ENCODE measurements at regions not wholly inside any gene's neighbourhood (a gene's known extent, or its start where the extent isn't known, plus 50 kb on each side); places are given as distances from the start of the nearest gene placed in this dataset.
A peak's percentile ranks its signal among the peaks of the same experiment; 100 is the strongest.

DNA sequence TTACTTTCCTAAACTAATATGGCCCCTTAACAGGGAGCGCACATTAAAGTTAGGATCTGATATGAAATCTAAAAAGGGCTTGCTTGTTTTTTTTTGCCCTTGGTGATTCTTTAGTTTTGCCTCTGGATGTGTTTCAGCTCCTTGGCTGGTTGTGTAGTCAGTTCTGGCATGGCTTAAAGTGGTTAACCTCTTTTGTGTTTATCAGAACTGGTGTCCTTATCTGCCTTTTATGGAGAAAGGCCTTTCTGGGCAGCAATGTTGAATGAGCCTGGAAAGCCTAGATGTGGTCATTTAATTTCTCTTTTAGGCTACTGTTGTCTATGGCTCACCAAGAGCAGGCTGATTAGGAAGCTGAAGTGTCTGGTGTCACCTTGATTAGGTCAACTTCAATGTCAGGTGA, 254.5 kb upstream of the ROPN1 start:
- Histone ChIP-seq H3K79me2 (ENCODE audit: insufficient read depth, low read length) (no peaks in the 10 kb centered on the region), H3K27ac (ENCODE audit: extremely low read length, insufficient read depth, low read length) (no peak overlapping the region), H3K36me3 (replicated peaks in 1 of 2; ENCODE audit: control insufficient read depth in 1 of 2, insufficient read depth in 2 of 2, low read length in 2 of 2) (no peaks in the 10 kb centered on the region), H3K9ac (ENCODE audit: insufficient read depth, low read depth, low read length) (no peak overlapping the region), H4K20me1 (ENCODE audit: insufficient read depth, low read length) (no peaks in the 10 kb centered on the region), H2AFZ (ENCODE audit: low read length) (no peak overlapping the region), H3K4me2 (ENCODE audit: low read depth, low read length) (no peak overlapping the region), H3K4me3 (replicated peaks in 1 of 3; ENCODE audit: insufficient read depth in 1 of 3, low read depth in 2 of 3, low read length in 3 of 3) (no peak overlapping the region), H3K9me3 (ENCODE audit: low read length) (no peaks in the 10 kb centered on the region), H3K4me1 (ENCODE audit: insufficient read depth, low read length) (no peaks in the 10 kb centered on the region), H3K27me3 (ENCODE audit: control insufficient read depth in 1 of 2, insufficient read depth in 2 of 2, low read length in 2 of 2) (peaks cover 0 to under 1% of the 10 kb centered on the region in 2 experiments; a peak in 2 of 5 replicates)
- CTCF ChIA-PET (ENCODE audit: low intra/inter-chr PET ratio, low total read pairs): no interaction called here
- POLR2A ChIA-PET: no interaction called here
- intact Hi-C loops (cut with micrococcal nuclease; ENCODE audit: unreplicated experiment) (loop anchor here (10.0 kb wide), 1 partner anchor 232 kb away; no protein-coding TSS in a partner anchor), in situ Hi-C loops (cut with HindIII; ENCODE audit: extremely low pct_ligation_motif_present, low pct_unique_long_range_greater_than_20kb) (no loop called here)
- WGBS (ENCODE audit: low lambda C conversion rate): 29% methylated on average over 1 of the region's 1 CpG
- no peak for FAIRE-seq
- no peak for DNase-seq (ENCODE audit: low spot score)
- no peak for ATAC-seq
- no peak for TF ChIP-seq KDM5B (CRISPR knock-in tag; IDR thresholded peaks at IDR 0.05; ENCODE audit: borderline replicate concordance)
- no peak for TF ChIP-seq NFYC (CRISPR knock-in tag; IDR thresholded peaks at IDR 0.05)
- no TSS peak for BruUV-seq (replicated peaks)

DNA sequence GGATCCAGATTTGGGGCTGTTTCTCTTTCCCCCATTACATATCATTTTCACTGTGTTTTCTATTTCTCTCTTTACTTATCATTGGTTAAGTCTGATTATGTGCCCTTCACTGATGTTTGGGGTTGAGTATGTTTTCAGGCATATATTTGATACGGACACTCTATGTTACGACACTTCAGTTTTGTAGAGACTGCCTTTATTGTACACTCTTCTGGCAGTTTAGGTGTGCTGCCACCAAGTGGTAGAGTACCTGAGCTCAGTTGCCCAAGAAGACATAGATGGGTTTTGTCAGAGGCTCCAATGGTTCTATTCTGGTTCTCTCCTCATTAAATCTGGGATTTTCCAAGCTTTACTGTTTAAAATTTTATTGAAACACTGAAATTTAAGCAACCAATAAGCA, 255.0 kb upstream of the ROPN1 start:
- DNase-seq (ENCODE audit: low spot score) (peak; percentile 43), FAIRE-seq (peak; percentile 64), ATAC-seq (peak; percentile 80)
- Histone ChIP-seq H3K27me3 (ENCODE audit: control insufficient read depth in 1 of 2, insufficient read depth in 2 of 2, low read length in 2 of 2) (peaks cover 0 to 4% of the 10 kb centered on the region in 2 experiments; a peak in 2 of 5 replicates), H3K9me3 (ENCODE audit: low read length) (no peaks in the 10 kb centered on the region), H3K79me2 (ENCODE audit: insufficient read depth, low read length) (no peaks in the 10 kb centered on the region), H2AFZ (ENCODE audit: low read length) (no peak overlapping the region), H3K27ac (ENCODE audit: extremely low read length, insufficient read depth, low read length) (no peak overlapping the region), H3K4me2 (ENCODE audit: low read depth, low read length) (no peak overlapping the region), H3K36me3 (replicated peaks in 1 of 2; ENCODE audit: control insufficient read depth in 1 of 2, insufficient read depth in 2 of 2, low read length in 2 of 2) (no peaks in the 10 kb centered on the region), H3K4me3 (replicated peaks in 1 of 3; ENCODE audit: insufficient read depth in 1 of 3, low read depth in 2 of 3, low read length in 3 of 3) (no peak overlapping the region), H3K4me1 (ENCODE audit: insufficient read depth, low read length) (no peaks in the 10 kb centered on the region), H3K9ac (ENCODE audit: insufficient read depth, low read depth, low read length) (no peak overlapping the region), H4K20me1 (ENCODE audit: insufficient read depth, low read length) (no peaks in the 10 kb centered on the region)
- ChIA-PET POLR2A (no interaction called here), CTCF (ENCODE audit: low intra/inter-chr PET ratio, low total read pairs) (no interaction called here)
- WGBS (ENCODE audit: low lambda C conversion rate): 34% methylated on average over 2 of the region's 2 CpGs
- intact Hi-C loops (cut with micrococcal nuclease; ENCODE audit: unreplicated experiment): loop anchor here (10.0 kb wide), 1 partner anchor 232 kb away; no protein-coding TSS in a partner anchor
- BruUV-seq (replicated peaks): no TSS peak
- in situ Hi-C loops (cut with HindIII; ENCODE audit: extremely low pct_ligation_motif_present, low pct_unique_long_range_greater_than_20kb): no loop called here
- no peak for TF ChIP-seq ZSCAN22 (CRISPR knock-in tag; IDR thresholded peaks at IDR 0.05)
- no peak for TF ChIP-seq RCOR2 (CRISPR knock-in tag; IDR thresholded peaks at IDR 0.05)
- TF ChIP-seq, protein P1, sequence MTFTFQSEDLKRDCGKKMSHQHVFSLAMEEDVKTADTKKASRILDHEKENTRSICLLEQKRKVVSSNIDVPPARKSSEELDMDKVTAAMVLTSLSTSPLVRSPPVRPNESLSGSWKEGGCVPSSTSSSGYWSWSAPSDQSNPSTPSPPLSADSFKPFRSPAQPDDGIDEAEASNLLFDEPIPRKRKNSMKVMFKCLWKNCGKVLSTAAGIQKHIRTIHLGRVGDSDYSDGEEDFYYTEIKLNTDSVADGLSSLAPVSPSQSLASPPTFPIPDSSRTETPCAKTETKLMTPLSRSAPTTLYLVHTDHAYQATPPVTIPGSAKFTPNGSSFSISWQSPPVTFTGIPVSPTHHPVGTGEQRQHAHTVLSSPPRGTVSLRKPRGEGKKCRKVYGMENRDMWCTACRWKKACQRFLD (CRISPR knock-in tag; IDR thresholded peaks at IDR 0.05; ENCODE audit: borderline replicate concordance): no peak
- TF ChIP-seq SAP130 (CRISPR knock-in tag; IDR thresholded peaks at IDR 0.05; ENCODE audit: low read depth): no peak
- TF ChIP-seq DMAP1 (CRISPR knock-in tag; IDR thresholded peaks at IDR 0.05): no peak
- TF ChIP-seq ZNF772 (CRISPR knock-in tag; IDR thresholded peaks at IDR 0.05): no peak
- TF ChIP-seq, protein P2, sequence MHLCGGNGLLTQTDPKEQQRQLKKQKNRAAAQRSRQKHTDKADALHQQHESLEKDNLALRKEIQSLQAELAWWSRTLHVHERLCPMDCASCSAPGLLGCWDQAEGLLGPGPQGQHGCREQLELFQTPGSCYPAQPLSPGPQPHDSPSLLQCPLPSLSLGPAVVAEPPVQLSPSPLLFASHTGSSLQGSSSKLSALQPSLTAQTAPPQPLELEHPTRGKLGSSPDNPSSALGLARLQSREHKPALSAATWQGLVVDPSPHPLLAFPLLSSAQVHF (CRISPR knock-in tag; IDR thresholded peaks at IDR 0.05): no peak
- TF ChIP-seq MAFG (CRISPR knock-in tag; IDR thresholded peaks at IDR 0.05): no peak
- TF ChIP-seq SP140L (CRISPR knock-in tag; IDR thresholded peaks at IDR 0.05; ENCODE audit: borderline replicate concordance): no peak
- peak; percentile 33; the same call in 1 of the 2 replicates for TF ChIP-seq CEBPB (IDR thresholded peaks at IDR 0.05; ENCODE audit: borderline replicate concordance, low read depth, low read length)
- TF ChIP-seq ZNF883 (CRISPR knock-in tag; IDR thresholded peaks at IDR 0.05; ENCODE audit: not compliant biosample characterization): no peak
- TF ChIP-seq SMC3 (IDR thresholded peaks at IDR 0.05; ENCODE audit: low read length): peak; percentile 11; the same call in 1 of the 2 replicates
- no peak for TF ChIP-seq ZXDC (CRISPR knock-in tag; IDR thresholded peaks at IDR 0.05)
- TF ChIP-seq CEBPG (CRISPR knock-in tag; IDR thresholded peaks at IDR 0.05): 0 out of 2 replicates have a peak, but pooled peaks have one; percentile 15

Data from HepG2 (cell line).